Stimulated activated CD4-positive, alpha-beta T cell treated with anti-CD3 and anti-CD28 coated beads, Interleukin-1b, Interleukin-23, amount 100 ng/mL, for 48 hours (primary cell): ENCODE measurements at regions not wholly inside any gene's neighbourhood (a gene's known extent, or its start where the extent isn't known, plus 50 kb on each side); places are given as distances from the start of the nearest gene placed in this dataset.
"Not testable (repeated sequence)": the region's sequence is repeated elsewhere in the genome, so short reads cannot be mapped to it uniquely, and the experiment has no call there.

Experiments
- DNase-seq: peaks from one replicate; pipeline ENCODE4 v3.0.0-alpha.2; 2020

DNA sequence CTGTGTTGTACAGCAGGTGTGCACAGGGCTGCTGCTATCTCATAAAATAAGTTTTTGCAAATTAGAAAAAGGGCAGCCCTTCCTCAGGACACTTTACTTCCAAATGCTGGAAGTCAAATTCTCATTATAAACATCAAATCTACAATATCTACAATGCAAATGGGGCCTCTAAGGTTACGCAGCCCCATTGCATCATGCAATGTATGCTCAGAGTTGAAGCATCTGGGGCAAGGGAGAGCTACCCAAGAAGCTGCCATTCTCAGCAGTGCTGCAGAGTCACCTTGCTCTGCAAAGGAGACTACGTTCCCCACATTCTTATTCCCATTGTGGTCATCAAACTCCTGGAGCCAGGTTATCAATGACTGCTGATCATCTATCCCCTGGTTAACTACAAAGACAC lies 208.9 kb upstream of the POGK start:
- no peak for DNase-seq

DNA sequence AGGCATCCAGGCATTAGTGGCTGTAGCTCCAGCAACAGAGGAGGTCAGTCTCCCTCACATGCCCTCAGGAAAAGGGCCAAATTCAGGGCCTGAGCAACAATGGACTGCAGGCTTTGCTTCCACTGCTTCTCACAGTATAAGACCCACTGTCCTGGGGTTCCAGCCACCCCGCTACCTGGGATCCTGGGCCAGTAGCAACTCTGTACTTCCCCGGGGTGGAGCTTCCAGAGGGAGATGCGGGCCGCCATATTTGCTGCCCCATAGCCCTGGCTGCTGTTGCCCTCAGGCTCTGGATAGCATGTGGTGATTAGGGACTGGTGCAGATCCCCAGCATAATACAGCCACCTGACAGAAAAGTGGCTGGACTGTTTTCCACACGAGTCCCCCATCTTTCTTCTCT lies 201.1 kb upstream of the POGK start:
- no peak for DNase-seq

DNA sequence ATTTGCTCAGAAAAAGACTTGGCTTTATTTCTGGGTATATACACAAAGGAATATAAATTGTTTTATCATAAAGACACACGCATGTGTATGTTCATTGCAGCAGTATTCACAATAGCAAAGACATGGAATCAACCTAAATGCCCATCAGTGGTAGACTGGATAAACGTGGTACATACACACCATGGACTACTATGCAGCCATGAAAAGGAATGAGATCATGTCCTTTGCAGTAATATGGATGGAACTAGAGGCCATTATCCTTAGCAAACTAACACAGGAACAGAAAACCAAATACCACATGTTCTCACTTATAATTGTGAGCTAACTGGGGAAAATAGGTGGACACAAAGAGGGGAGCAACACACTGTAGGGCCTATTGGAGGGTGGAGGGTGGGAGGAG lies 182.0 kb upstream of the POGK start:
- not testable (repeated sequence) for DNase-seq

DNA sequence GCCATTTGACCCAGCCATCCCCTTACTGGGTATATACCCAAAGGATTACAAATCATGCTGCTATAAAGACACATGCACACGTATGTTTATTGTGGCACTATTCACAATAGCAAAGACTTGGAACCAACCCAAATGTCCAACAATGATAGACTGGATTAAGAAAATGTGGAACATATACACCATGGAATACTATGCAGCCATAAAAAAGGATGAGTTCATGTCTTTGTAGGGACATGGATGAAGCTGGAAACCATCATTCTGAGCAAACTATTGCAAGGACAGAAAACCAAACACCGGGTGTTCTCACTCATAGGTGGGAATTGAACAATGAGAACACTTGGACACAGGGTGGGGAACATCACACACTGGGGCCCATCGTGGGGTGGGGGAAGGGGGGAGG lies 172.5 kb upstream of the POGK start:
- DNase-seq = not testable (repeated sequence)

DNA sequence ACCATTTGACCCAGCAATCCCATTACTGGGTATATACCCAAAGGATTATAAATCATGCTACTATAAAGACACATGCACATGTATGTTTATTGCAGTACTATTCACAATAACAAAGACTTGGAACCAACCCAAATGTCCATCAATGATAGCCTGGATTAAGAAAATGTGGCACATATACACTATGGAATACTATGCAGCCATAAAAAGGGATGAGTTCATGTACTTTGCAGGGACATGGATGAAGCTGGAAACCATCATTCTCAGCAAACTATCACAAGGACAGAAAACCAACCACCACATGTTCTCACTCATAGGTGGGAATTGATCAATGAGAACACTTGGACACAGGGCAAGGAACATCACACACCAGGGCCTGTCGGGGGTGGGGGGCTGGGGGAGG lies 171.7 kb upstream of the POGK start:
- not testable (repeated sequence) for DNase-seq

DNA sequence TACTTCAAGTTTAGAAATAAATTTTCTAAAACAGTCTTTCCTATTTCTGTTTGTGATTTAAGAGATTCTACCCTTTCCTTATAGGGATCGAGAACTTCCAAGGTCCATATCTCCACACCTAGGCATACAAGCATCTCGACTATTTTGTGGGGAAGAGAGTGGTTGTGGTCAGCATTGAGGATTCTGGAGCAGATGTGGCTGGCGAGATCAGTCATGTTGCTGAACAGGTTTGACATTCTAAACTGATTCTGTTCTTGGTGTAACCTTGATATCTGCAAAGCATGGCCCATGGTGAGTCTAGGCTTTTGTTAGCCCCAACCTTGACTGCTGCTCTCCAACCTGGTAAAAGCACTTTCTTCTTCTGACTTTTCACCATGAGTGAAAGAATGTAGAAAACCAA lies 167.6 kb upstream of the POGK start:
- DNase-seq = no peak

DNA sequence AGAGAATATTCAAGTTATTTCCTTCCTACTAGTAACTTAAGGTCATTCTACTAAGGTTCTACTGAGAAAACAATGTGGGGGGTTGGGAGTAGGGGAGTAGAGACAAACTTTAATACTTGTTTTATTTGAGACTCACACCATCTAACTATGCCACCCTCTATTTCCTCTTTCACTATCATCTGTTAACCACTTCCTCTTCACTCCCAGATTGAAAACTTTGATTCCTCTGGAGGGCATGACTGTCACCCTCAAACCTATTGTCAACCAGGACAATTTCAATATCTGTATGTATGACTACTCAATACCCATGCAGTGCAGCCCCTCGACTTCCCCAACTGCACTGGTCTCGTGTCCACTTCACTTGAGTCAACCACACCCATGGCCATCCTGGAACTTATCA lies 165.6 kb upstream of the POGK start:
- no peak for DNase-seq

DNA sequence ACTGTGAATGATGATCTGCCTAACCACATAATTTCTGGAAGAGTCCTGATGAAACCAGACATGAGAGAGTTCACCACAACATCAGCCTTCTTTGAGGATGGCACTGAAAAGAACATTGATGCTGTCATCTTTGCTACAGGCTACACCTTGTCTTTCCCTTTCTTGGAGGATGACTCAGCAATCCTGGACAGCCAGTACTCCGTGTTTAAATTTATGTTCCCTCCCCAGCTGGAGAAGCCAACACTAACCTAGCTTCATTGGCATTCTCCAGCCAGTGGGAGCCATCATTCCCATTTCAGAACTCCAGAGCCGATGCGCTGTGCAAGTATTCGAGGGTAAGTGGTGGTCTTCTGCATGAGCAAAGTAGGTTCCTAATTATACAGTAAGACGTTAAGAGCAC lies 164.1 kb upstream of the POGK start:
- no peak for DNase-seq

DNA sequence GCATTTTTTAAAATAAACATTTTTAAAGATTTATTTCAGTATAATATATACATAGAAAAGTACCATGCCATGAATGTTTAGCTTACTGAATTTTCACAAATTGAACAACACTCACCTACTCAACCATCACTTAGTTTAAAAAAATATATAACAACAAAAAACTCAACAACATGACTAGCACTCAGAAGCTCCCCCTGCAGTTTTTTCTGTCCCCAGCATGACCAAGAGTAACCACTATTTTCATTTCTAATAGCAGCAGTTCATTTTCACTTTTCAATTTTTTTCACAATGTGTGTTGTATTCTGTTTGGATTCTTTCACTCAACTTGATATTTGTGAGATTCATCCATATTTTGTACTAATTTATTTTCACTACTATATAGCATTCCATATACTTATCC lies 162.3 kb upstream of the POGK start:
- DNase-seq = no peak

DNA sequence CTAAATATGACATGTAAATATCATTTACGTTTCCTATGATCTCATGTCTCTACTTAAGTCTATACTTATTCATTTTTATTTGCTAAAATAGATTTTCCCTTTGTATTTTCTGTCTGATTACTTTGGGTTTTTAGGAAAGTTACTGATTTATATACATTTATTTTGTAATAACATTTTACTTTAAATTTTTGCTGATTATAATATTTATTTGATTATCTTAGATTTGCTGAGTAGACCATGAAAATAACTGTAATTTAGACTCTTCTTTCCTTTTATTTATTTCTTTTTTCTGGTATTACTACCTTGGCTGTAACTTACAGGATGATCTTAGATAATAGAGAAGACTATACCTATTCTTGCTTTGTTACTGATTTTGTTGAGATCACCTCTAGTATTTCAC lies 159.9 kb upstream of the POGK start:
- no peak for DNase-seq

DNA sequence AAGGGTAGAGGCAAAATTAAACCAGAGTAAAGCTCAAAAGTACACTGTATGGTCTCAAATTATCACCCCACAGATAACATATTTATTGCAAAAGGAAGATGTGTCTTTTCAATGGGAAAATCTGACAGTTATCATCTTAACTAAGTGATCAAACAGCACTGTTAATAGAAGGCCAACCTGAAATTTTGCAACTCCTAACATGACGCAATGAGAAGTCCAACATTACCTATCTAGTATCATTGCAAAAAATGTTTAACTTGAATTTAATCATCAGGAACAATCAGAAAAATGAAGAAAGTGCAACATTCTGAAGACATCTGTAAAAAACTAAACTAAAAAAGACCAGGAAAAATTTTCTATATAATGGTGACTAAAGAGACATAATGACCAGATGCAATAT lies 156.7 kb upstream of the POGK start:
- no peak for DNase-seq

DNA sequence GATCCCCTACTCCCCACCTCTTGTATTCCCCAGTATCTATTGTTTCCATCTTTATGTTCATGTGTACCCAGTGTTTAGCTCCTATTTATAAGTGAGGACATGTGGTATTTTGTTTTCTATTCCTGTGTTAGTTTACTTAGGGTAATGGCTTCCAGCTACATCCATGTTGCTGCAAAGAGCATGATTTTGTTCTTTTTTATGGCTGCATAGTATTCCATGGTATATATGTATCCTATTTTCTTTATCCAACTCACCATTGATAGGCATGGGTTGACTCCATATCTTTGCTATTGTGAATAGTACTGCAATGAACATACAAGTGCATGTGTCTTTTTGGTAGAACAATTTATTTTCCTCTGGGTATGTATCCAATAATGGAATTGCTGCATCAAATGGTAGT lies 154.6 kb upstream of the POGK start:
- not testable (repeated sequence) for DNase-seq

DNA sequence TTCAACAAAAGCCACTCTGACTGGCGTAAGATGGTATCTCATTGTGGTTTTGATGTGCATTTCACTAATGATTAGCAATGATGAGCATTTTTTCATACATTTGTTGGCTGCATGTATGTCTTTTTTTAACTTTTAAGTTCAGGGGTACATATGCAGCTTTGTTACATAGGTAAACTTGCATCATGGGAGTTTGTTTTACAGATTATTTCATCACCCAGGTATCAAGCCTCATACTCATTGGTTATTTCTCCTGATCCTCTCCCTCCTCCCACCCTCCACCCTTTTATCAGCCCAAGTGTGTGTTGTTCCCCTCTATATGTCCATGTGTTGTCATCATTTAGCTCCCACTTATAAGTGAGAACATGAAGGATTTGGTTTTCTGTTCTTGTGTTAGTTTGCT lies 154.1 kb upstream of the POGK start:
- no peak for DNase-seq

DNA sequence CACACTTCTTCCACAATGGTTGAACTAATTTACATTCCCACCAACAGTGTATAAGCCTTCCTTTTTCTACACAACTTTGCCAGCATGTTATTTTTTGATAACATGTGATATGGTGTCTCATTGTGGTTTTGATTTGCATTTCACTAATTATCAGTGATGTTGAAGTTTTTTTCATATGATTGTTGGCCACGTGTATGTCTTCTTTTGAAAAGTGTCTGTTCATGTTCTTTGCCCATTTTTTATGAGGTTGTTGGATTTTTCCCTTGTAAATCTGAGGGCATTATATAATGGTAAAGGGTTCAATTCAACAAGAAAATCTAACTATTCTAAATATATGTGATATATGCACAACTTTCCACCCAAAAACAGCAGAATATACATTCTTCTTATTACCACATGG lies 153.4 kb upstream of the POGK start:
- DNase-seq = not testable (repeated sequence)

DNA sequence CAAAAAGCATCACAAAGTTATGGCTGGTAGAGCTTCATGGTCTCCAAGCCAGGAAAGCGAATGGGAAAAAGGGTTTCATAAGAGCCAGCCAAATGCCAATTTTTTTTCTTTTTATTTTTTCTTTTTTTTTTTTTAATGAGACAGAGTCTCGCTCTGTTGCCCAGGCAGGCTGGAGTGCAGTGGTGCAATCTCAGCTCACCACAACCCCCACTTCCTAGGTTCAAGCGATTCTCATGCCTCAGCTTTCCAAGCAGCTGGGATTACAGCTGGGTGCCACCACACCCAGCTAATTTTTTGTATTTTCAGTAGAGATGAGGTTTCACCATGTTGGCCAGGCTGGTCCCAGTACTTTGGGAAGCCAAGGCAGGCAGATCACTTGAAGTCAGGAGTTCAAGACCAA lies 148.7 kb upstream of the POGK start:
- DNase-seq = not testable (repeated sequence)

DNA sequence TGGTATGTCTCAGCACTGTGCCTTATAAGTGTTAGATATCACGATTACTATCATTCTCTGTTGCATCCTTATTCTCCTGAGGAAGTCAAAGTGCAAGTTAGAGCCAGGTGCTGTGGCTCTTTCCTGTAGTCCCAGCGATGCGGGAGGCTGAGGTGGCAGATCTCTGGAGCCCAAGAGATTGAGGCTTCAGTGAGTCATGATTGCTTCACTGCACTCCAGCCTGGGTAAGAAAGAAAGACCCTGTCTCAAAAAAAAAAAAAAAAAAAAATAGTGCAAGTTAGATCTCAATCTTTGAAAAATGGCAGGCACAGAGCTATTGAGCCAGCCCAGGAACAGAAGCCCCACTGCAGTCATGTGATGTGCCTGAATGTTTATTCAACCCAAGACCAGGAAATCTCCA lies 147.8 kb upstream of the POGK start:
- no peak for DNase-seq

DNA sequence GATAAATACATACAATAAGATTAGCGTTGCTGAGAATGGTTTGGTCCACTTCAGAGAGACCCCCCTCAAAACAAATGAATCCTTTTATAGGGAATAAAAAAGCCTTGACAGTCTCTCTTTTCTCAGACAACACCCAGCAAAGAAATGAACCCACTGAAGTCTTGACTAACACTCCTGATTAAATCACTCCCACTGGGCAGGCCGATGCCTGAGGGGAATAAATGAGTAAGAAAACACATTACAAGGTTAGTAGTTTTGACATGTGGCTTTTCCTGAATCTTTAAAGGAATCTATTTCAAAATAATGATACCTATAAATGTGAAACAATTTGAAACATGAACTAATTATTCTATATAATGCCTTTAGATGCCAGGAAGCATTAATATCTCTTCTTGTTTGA lies 146.9 kb upstream of the POGK start:
- DNase-seq = no peak

DNA sequence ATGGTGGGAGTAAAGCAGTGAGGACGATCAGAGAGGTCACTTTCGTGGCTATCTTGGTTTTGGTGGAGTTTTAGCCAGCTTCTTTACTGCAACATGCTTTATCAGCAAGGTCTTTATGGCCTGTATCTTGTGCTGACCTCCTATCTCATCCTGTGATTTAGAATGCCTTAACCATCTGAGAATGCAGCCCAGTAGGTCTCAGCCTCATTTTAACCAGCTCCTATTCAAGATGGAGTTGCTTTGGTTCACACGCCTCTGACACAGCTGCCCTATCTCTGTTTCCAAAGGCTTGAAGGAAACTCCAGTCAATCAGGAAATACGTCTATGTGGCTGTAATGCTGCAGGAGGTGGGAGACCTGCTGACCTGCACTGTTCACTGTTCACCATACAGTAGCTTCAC lies 146.1 kb upstream of the POGK start:
- no peak for DNase-seq

DNA sequence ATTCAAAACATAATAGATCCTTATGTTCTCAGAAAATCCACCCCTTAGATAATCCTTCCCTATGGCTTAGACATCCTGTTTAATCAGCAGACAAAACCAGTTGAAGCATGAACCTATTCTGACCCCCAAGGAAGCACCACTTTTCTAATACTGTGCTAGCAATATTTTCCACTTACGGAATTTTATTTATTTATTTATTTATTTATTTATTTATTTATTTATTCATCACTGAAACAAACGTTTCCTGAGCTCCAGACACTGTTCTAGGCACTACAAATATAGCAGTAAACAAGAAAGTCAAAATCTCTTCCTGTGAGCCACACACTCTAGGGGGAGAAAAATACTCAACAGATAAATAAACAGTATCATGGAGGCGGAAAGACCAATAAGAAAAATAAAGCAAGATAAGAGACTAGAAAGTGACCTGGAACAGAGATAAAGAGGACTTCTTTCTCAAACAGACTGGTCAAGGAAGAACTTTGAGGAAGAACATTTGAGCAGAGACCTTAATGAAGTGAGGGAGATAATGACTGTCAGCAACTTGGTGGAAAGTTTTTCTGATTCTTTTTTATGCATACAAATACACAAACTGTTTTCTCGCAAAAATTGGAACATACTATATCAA lies 145.5 kb upstream of the POGK start:
- DNase-seq = no peak

DNA sequence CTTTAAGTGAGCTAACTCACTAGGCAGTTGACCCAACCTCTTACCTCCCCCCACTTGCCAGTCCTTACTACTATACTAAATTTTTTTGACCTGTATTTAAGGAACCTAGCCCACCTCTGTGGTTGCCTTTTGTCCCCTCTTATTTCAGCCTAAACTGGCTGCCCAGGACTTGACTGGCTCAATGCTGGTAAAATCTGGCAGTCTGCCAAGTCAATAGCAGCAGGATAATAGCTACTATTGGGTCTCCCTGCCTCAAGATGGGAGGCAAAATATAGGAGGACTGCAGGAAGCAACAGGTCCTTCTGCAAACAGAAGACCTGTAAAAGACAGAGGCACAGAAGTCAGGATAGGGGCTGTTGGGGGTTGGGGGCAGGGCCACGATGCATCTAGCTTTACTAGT lies 144.2 kb upstream of the POGK start:
- no peak for DNase-seq

DNA sequence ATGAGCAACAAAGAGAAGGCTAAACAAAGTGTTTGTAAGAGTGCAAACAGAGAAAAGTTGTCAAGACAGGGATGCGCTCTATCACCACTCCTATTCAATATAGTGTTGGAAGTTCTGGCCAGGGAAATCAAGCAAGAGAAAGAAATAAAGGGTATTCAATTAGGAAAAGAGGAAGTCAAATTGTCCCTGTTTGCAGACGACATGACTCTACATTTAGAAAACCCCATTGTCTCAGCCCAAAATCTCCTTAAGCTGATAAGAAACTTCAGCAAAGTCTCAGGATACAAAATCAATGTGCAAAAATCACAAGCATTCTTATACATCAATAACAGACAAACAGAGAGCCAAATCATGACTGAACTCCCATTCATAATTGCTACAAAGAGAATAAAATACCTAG lies 143.4 kb upstream of the POGK start:
- not testable (repeated sequence) for DNase-seq

DNA sequence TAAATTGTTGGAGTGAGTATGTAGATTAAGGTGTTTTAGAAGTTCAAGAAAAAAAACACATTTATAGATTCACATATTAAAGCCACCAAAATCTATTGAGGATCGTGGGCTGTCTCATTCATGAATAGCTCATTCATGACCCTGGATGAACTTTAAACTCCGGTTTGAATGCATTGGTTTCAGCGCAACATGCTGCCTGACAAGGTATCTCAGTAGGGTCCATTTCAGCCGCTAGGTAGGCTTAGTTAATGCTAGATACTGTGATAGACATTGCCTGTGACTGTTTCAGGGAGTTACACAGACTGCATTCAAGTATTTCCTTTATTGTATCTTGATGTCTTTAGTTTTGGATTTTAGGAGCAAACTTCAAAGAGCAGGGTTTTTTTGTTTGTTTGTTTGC lies 140.5 kb upstream of the POGK start:
- DNase-seq = no peak

DNA sequence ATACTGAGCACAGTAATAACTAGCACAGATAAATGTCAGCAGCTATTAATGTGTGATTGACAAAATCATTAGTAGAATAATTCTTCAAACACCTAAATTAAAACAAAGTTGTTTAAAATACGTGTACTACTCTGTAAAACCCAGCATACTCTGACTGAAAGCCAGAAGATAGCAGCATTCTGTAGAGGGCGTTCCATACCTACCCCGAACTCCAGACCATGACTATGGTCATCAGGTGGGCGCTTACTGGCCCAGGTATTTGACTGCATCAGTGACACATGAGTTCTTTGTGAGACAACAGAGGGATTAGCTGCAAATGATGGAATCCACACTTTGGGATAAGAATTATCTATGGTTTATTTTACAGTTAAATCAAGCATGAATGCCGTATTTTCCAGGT lies 139.7 kb upstream of the POGK start:
- DNase-seq = no peak

DNA sequence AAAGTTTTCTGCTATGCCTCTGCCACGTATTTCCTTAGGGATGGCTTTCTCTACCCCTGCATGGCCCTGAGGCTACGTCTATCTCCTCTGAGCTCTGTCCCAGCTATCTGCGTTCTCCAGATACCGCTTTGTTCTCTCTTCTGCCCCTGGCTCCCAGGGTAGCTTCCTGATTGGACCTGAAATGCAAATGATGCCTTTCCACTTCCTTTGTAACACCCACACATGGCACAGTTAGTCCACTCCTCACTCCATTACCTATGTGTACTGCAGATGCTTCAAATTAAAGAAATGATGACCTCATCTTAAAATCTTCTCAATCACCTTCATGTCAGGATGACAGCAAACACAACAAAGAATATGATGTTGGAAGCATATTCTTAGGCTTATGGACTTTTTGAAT lies 138.6 kb upstream of the POGK start:
- DNase-seq = no peak

DNA sequence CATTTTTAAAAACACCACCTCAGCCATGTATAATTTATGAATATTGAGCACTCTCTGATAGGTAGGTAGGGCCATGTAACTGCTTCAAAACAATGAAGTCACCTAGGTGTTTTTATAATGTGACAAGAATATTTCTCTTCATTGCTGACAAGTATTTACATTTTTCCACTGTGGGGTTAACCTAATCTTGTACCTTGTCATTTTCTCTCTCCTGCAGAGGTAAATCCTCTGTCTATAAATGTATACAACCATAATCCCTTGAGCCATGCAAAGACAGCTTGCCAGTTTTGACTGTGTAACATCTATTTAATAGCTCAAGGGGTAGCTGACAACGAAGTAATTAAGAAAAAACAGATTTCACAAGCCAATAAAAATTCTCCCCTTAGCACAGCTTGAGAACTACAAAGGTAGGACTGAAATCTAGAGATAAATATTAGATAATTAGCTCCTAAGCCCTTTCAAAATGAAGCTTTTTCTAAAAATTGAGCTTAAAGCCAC lies 137.6 kb upstream of the POGK start:
- no peak for DNase-seq

DNA sequence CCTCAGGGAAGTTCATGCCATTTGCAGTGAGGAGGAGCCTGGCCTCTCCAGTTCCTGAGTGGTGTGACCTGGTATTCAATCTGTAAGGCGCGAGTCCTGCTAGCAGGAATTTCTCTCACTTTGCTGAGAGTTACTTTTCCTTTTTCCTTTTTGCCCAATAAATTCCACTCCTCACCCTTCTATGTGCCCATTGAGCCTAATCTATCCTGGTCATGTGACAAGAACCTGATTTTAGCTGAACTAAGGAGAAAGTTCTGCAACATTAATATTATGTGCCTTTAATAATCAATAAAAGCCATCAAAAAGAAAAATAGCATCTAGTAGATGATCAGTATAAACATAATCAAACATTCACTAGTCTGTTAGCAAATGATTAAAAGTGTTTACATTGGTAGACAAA lies 136.1 kb upstream of the POGK start:
- DNase-seq = no peak
